T follicular helper cell (primary cell): ENCODE measurements at regions not wholly inside any gene's neighbourhood (a gene's known extent, or its start where the extent isn't known, plus 50 kb on each side); places are given as distances from the start of the nearest gene placed in this dataset.
"Not testable (repeated sequence)": the region's sequence is repeated elsewhere in the genome, so short reads cannot be mapped to it uniquely, and the experiment has no call there.

Source experiments
- DNase-seq: peaks from one replicate; pipeline ENCODE4 v3.0.0-alpha.2; 2020; ENCODE audit warnings: low read depth

- DNase-seq, result no peak
Observed at GRCh38 chr6:28802417-28803336, 121.1 kb downstream of the TRIM27 start.

DNA sequence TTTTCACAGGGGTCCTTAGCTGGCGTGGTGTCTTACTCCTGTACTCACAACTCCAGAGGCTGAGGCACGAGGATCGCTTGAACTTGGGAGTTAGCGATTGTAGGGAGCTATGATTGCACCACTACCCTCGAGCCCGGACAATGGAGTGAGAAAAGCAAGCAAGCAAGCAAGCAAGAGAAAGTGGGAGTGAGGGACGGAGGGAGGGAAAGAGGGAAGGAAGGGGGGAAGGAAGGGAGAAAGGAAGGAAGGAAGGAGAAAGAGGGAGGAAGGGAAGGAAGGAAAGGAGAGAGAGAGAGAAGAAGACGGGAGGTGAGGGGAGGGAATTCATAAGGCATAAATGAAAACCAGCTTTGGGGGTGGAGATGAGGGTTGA, 120.5 kb downstream of the TRIM27 start:
- DNase-seq, result no peak

DNA sequence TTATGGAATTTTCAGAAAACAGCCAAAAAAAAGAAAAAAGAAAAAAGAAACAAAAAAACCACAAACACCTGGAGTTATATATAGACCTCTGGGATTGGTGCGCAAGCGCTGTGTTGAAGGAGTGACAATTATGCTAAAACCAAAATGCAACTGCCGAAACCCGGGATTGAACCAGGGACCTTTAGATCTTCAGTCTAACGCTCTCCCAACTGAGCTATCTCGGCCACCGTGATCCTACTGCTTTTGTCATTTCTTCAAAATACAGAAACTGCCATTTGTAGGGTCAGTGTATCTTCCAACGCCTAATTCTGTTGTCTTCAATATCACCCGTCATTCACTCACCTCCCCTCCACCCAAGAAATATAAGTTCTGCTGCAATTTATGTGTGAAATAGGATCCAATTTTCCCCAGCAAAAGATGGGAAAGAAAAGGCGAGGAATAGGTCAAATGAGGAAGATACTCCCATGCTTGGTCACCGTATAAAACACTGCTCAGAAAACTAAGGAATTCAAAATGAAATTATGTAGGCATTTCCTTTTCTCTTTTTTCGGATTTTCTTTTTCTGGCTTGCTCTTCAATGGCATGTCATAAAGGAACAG, 116.0 kb downstream of the TRIM27 start:
- no peak for DNase-seq

- no peak for DNase-seq
Observed at GRCh38 chr6:28808383-28808782, 115.4 kb downstream of the TRIM27 start.

- DNase-seq, result no peak
Observed at GRCh38 chr6:28809947-28810658, 113.7 kb downstream of the TRIM27 start.

DNA sequence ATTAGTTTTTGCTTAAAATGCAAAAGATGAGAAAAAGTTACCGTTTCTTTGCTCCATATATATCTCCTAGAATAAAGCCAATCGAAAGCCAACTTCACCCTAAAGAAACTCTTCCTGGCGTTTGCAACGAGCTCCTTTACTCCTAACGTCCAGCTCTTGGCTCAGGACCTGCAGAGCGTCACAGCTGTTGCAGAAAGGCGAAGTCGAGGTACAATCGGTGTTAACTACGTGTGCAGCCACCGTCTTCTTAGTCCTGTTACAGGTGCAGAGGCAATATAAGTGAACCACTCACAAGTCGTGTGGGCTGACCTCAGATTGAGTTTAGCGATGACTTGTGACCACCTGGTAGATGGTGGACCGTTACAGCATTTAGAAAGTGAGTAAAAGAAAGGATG, 113.1 kb downstream of the TRIM27 start:
- no peak for DNase-seq

DNA sequence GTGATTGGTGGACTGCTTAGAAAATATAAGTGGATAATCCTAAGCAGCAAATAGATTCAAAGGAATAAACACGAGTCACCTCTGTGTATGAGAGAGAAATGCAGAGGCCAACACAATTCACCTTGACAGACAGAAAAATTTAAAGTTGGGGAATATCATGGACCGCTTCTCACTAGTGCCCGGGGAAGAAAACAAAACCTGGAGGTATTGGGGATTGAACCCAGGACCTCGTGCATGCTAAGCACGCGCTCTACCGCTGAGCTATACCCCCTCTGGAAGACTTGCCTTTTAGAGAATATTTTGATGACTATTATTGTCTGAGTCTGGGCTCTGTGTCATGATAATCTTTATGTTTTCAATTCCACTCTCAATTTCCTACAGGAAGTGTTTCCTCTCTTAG, 111.9 kb downstream of the TRIM27 start:
- DNase-seq, result no peak

DNA sequence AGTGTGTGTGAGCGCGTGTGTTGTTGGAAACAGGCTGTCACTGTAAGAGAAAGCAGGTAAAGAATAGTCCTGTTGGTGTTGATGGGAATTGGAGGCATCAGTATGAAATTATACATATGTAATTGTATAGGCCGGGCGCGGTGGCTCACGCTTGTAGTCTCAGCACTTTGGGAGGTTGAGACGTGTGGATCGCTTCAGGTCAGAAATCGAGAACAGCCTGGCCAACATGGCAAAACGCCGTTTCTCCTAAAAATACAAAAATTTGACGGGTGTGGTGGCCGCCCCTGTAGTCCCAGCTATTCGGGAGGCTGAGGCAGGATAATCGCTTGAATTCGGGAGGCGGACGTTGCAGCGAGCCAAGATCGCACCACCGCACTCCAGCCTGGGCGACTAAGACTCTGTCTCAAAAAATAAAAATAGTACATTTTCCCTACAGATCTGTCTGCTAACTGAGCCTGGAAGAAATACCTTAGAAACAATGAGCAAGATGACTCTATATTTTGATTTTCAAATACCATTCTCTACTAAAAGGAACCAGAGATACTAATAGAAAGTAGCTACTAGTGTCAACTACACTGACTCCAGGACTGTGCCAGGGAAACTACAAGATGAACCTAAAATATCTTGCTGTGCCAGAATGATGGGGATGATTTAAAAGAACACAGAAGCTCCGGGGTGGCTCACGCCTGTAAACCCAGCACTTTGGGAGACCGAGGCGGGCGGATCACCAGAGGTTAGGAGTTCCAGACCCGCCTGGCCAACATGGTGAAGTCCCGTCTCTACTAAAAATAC, 110.8 kb downstream of the TRIM27 start:
- no peak for DNase-seq

GRCh38 chr6:28814032-28814976, 109.5 kb downstream of the TRIM27 start:
- no peak for DNase-seq

GRCh38 chr6:28816339-28816908, 107.4 kb downstream of the TRIM27 start:
- no peak for DNase-seq

DNA sequence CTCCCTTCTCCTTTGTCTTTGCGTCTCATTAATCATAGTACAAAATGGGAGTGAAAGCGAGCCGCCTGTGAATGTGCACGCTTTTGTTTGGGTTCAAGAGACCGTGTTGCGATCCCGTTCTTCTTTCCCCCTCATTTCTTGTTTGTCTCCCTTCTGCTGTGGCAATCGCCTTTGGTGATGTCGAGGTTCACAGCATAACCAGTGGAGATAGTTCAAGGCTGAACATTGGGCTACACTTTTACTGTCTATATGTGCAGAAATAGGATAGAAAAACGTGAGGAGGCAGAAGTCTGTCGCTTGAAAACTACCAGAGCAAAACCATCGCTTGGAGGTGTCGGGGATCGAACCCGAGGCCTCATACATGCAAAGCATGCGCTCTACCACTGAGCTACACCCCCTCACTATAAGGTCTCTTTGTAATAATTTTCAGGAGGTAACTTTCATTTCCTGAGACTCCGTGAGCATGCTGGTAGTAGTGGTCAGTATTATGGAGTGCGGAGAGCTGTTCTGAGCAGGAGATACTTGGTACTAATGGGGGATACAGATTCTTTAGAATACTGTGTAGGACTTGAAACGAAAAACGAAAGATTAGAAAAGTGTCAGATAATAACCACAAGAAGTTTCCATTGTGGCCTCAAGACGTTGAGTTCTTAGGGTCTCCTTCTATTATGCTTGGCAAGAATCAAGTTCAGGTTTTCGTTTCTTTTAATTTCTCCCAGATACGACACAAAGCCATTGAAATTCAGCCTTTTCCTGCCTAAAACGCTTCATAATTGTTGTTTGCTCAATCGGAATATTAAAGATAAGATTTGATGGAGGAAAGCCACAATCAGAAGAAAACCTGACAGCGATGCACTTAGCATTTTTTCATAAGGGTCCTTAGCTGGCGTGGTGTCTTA, 106.6 kb downstream of the TRIM27 start:
- no peak for DNase-seq

DNA sequence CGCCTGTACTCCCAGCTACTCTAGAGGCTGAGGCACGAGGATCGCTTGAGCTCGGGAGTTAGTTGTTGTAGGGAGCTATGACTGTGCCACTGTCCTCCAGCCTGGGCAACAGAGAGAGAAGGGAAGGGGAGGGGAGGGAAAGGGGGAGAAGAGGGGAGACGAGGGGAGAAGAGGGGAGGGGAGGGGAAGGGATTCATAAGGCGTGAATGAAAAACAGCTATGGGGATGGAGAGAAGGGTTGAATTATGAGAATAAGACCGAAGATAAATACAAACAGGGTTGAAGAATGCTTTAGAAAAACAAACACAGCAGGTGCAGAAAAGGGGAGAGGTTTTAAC, 106.0 kb downstream of the TRIM27 start:
- DNase-seq, result no peak

DNA sequence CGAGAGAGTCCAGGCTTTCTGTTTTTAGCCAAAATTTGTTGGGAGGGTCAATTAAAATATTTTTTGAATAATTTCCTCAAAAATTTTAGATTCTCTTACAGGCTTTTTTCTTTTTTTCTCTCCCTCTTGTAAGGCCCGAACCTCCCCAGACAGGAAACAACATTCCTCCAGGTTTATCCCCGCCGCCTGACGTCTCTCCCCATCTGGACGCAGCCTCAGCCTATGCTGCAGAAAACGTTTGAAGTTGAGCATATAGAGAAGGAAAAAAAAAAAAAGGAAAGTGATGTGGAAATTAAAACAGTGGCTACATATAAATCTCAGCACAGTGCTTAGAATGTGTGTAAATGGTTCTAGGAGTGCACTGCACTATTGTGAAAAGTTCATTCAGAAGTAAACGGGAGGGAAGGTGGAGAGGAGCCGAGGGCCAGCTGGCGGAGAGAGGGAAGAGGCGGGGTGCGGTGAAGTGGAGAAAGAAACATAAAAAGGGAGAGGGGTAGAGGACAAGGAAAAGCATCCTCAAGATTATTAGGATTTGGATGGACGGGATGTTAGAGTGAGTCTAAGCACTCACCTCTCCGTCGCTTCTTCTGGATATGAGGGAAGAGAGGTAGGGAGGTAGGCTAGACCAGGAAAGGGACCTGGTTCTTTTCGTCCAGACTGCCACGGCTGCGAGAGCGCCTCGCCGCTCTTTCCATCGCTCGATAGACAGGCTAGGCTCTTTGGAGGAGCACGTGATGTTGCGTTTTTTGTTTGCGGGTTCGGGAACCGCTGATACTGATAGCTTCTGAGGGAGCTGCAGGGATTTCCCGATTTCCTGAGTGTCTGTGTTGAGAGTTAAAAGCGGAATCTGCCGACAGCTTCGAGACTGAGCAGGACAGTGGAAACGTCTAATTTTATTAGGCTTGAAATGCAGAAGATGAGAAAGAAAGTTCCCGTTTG, 98.7 kb downstream of the TRIM27 start:
- DNase-seq, result no peak

- no peak for DNase-seq
Observed at GRCh38 chr6:28825732-28826293, 98.0 kb downstream of the TRIM27 start.

DNA sequence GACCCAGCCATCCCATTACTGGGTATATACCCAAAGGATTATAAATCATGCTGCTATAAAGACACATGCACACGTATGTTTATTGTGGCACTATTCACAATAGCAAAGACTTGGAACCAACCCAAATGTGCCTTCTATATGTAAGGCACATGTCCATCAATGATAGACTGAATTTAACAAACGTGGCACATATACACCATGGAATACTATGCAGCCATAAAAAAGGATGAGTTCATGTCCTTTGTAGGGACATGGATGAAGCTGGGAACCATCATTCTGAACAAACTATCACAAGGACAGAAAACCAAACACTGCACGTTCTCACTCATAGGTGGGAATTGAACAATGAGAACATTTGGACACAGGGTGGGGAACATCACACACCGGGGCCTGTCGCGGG, 92.1 kb downstream of the TRIM27 start:
- not testable (repeated sequence) for DNase-seq

DNA sequence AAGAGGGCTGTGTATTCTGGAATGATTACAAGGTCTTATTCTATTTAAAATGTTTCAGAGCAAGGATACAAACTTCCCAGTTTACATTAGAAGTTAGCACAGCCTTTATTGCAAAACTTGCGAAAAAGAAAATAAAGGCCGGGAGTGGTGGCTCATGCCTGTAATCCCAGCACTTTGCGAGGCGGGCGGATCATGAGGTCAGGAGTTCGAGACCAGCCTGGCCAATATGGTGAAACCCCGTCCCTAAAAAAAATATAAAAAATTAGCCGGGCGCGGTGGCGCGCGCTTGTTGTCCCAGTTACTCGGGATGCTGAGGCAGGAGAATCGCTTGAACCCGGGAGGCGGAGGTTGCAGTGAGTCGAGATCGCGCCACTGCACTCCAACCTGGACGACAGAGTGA, 87.1 kb downstream of the TRIM27 start:
- DNase-seq, result not testable (repeated sequence)

DNA sequence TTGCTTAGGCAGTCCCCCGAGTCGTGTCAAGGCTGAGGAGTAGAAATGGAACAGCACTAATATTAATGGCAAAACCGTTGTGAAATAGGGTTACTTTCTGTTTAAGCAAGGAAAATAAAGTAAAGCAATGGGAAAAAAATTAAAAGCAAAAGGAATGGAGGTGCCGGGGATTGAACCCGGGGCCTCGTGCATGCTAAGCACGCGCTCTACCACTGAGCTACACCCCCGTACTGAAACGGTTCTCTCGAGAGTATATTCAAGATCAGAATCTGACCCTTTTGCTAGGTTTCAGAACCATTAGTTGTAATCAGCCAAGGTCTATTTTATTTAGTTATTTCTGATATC, 85.5 kb downstream of the TRIM27 start:
- peak; percentile 61 for DNase-seq
